ENCODE measurements at regions not wholly inside any gene's neighbourhood (a gene's known extent, or its start where the extent isn't known, plus 50 kb on each side); places are given as distances from the start of the nearest gene placed in this dataset.

DNA sequence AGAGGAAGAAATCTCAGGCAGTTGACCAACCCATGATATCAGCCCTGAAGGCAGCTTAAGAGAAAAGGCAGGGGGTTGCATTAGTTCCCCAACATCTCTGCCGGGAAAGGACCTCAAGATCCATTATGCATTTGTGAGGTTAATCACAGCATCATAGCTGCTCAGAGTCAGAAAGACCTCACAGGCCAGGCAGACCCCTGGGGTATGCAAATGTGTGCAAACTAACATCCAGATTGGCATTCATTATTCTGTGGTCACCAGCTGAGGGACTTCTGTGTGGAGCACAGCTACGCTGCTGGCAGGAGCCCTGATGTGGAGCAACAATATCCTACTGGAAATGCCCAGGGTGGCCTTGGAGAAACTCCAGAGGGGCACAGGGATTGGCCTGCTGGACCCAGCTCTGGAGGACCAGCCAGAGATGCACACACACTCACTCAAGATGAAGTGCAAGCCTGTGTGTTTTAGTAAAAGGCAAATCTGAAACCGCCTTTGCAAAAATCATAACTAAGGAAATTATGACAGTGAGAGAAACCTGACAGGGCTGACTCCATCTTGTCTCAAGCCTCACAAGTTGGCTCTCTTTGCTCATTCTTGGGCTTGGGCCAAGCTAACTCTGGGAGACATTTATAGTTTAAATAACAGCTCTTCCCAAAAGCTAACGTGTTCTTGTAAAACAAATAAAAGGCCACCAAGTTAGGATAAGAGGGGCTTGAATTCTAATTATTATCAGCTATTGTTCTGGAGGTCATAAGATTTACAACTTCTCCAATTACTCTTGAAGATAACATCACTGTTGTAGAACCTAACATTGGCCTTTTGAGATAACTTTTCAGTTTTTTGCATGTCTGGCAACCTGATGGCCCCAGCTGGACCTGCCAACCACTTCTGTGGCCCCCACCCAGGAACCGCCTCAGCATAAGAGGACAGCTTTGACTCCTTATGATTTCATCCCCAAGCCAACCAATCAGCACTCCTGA lies 257.1 kb downstream of the UACA start:
- TF ChIP-seq POLR2A (IDR thresholded peaks at IDR 0.05; ENCODE audit: low read depth) (no peak), POLR2AphosphoS5 (IDR thresholded peaks at IDR 0.05) (no peak)
- TF ChIP-seq, protein P1, sequence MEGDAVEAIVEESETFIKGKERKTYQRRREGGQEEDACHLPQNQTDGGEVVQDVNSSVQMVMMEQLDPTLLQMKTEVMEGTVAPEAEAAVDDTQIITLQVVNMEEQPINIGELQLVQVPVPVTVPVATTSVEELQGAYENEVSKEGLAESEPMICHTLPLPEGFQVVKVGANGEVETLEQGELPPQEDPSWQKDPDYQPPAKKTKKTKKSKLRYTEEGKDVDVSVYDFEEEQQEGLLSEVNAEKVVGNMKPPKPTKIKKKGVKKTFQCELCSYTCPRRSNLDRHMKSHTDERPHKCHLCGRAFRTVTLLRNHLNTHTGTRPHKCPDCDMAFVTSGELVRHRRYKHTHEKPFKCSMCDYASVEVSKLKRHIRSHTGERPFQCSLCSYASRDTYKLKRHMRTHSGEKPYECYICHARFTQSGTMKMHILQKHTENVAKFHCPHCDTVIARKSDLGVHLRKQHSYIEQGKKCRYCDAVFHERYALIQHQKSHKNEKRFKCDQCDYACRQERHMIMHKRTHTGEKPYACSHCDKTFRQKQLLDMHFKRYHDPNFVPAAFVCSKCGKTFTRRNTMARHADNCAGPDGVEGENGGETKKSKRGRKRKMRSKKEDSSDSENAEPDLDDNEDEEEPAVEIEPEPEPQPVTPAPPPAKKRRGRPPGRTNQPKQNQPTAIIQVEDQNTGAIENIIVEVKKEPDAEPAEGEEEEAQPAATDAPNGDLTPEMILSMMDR (IDR thresholded peaks at IDR 0.05), result no peak
